ENCODE measurements at regions not wholly inside any gene's neighbourhood (a gene's known extent, or its start where the extent isn't known, plus 50 kb on each side); places are given as distances from the start of the nearest gene placed in this dataset.

GRCh38 chr12:5369298-5369697 is 62.6 kb upstream of the NTF3 start:
- TF ChIP-seq CTCF (IDR thresholded peaks at IDR 0.05) = no peak
- no peak for TF ChIP-seq POLR2A (IDR thresholded peaks at IDR 0.05)

All from adrenal gland (tissue), 5 donors.